GM19193 (cell line): ENCODE measurements at regions not wholly inside any gene's neighbourhood (a gene's known extent, or its start where the extent isn't known, plus 50 kb on each side); places are given as distances from the start of the nearest gene placed in this dataset.

Experiments
- POLR2A ChIP-seq: IDR thresholded peaks from 4 replicates; pipeline ENCODE4 v1.6.1; 2011; ENCODE audit not compliant: insufficient read depth, insufficient read length; ENCODE audit errors: extremely low read depth

GRCh38 chr3:75188962-75189361, 475.2 kb upstream of the FRG2C start:
- no peak for TF ChIP-seq POLR2A

GRCh38 chr3:75192146-75192616, 471.9 kb upstream of the FRG2C start:
- no peak for TF ChIP-seq POLR2A

- no peak for TF ChIP-seq POLR2A
Observed at GRCh38 chr3:75193797-75194196, 470.3 kb upstream of the FRG2C start.

- no peak for TF ChIP-seq POLR2A
Observed at GRCh38 chr3:75218577-75218976, 445.6 kb upstream of the FRG2C start.

GRCh38 chr3:75220932-75221331, 443.2 kb upstream of the FRG2C start:
- TF ChIP-seq POLR2A: no peak

- no peak for TF ChIP-seq POLR2A
Observed at GRCh38 chr3:75224412-75224811, 439.7 kb upstream of the FRG2C start.

GRCh38 chr3:75232216-75232615, 431.9 kb upstream of the FRG2C start:
- no peak for TF ChIP-seq POLR2A

- no peak for TF ChIP-seq POLR2A
Observed at GRCh38 chr3:75235631-75236030, 428.5 kb upstream of the FRG2C start.

GRCh38 chr3:75237053-75237452, 427.1 kb upstream of the FRG2C start:
- no peak for TF ChIP-seq POLR2A

- no peak for TF ChIP-seq POLR2A
Observed at GRCh38 chr3:75237477-75237876, 426.7 kb upstream of the FRG2C start.

GRCh38 chr3:75242012-75242735, 422.0 kb upstream of the FRG2C start:
- TF ChIP-seq POLR2A: no peak

GRCh38 chr3:75248974-75249373, 415.2 kb upstream of the FRG2C start:
- TF ChIP-seq POLR2A: no peak

GRCh38 chr3:75254685-75255084, 409.4 kb upstream of the FRG2C start:
- TF ChIP-seq POLR2A: no peak

- TF ChIP-seq POLR2A: no peak
Observed at GRCh38 chr3:75262661-75263060, 401.5 kb upstream of the FRG2C start.

GRCh38 chr3:75265897-75266296, 398.2 kb upstream of the FRG2C start:
- TF ChIP-seq POLR2A: no peak

- no peak for TF ChIP-seq POLR2A
Observed at GRCh38 chr3:75272691-75273090, 391.4 kb upstream of the FRG2C start.

- no peak for TF ChIP-seq POLR2A
Observed at GRCh38 chr3:75294124-75294523, 370.0 kb upstream of the FRG2C start.

- no peak for TF ChIP-seq POLR2A
Observed at GRCh38 chr3:75295013-75295412, 369.1 kb upstream of the FRG2C start.

- no peak for TF ChIP-seq POLR2A
Observed at GRCh38 chr3:75296858-75297257, 367.3 kb upstream of the FRG2C start.
